Astrocyte (in vitro differentiated cells and primary cell): ENCODE measurements at regions not wholly inside any gene's neighbourhood (a gene's known extent, or its start where the extent isn't known, plus 50 kb on each side); places are given as distances from the start of the nearest gene placed in this dataset.

Source experiments
- DNase-seq: peaks from one replicate; pipeline ENCODE4 v3.0.0-alpha.2; 2010; ENCODE audit warnings: low read depth
- FAIRE-seq: peaks from 2 replicates; lab custom pipeline; 2011; peaks lifted over from hg19 to GRCh38; lab: Jason Lieb, UNC
- H2AFZ ChIP-seq: 2 replicates; pipeline ENCODE4 v1.6.0; 2012; ENCODE audit warnings: low read depth, low read length, inconsistent platforms
- H3K27ac ChIP-seq: 2 replicates; pipeline ENCODE4 v1.5.1; 2011; ENCODE audit warnings: low read depth, low read length, inconsistent platforms
- H3K27me3 ChIP-seq: 2 replicates; pipeline ENCODE4 v1.6.0; 2011; ENCODE audit warnings: low read length, inconsistent platforms; ENCODE audit not compliant: insufficient read depth
- H3K36me3 ChIP-seq: 2 replicates; pipeline ENCODE4 v1.5.1; 2011; ENCODE audit warnings: low read length, inconsistent platforms; ENCODE audit not compliant: insufficient read depth
- H3K4me1 ChIP-seq: 2 replicates; pipeline ENCODE4 v1.5.1; 2011; ENCODE audit warnings: low read length, inconsistent platforms; ENCODE audit not compliant: insufficient read depth
- H3K4me2 ChIP-seq: 2 replicates; pipeline ENCODE4 v1.6.0; 2012; ENCODE audit warnings: low read length, inconsistent platforms
- H3K4me3 ChIP-seq: 2 replicates; pipeline ENCODE4 v1.5.1; 2011; ENCODE audit warnings: low read depth, mild to moderate bottlenecking, low read length, inconsistent platforms; ENCODE audit not compliant: insufficient read depth
- H3K79me2 ChIP-seq: 2 replicates; pipeline ENCODE4 v1.6.0; 2012; ENCODE audit warnings: mild to moderate bottlenecking, low read length, inconsistent platforms; ENCODE audit not compliant: insufficient read depth
- H3K9ac ChIP-seq: 2 replicates; pipeline ENCODE4 v1.6.0; 2012; ENCODE audit warnings: mild to moderate bottlenecking, low read length, inconsistent platforms
- H3K9me3 ChIP-seq: 2 replicates; pipeline ENCODE4 v1.5.1; 2012; ENCODE audit warnings: low read depth, mild to moderate bottlenecking, low read length, inconsistent platforms; ENCODE audit not compliant: insufficient read depth
- H4K20me1 ChIP-seq: 2 replicates; pipeline ENCODE4 v1.6.0; 2012; ENCODE audit warnings: low read length, inconsistent platforms; ENCODE audit not compliant: insufficient read depth
- H3K27ac Mint-ChIP-seq: one replicate; pipeline ENCODE4 v1.8.0; 2021; ENCODE audit warnings: mild to moderate bottlenecking, mixed read lengths; ENCODE audit not compliant: unreplicated experiment
- H3K27me3 Mint-ChIP-seq: one replicate; pipeline ENCODE4 v1.8.0; 2021; ENCODE audit warnings: low read depth, mixed read lengths; ENCODE audit not compliant: unreplicated experiment
- H3K36me3 Mint-ChIP-seq: one replicate; pipeline ENCODE4 v1.8.0; 2021; ENCODE audit warnings: low read depth, mixed read lengths; ENCODE audit not compliant: unreplicated experiment
- H3K4me1 Mint-ChIP-seq: one replicate; pipeline ENCODE4 v1.8.0; 2021; ENCODE audit warnings: low read depth, mixed read lengths; ENCODE audit not compliant: unreplicated experiment
- H3K4me3 Mint-ChIP-seq: one replicate; pipeline ENCODE4 v1.8.0; 2021; ENCODE audit warnings: mild to moderate bottlenecking, moderate library complexity, mixed read lengths; ENCODE audit not compliant: unreplicated experiment
- H3K9me3 Mint-ChIP-seq: one replicate; pipeline ENCODE4 v1.8.0; 2021; ENCODE audit warnings: mild to moderate bottlenecking, mixed read lengths; ENCODE audit not compliant: unreplicated experiment
- CTCF ChIP-seq: IDR thresholded peaks from 2 replicates; pipeline ENCODE4 v1.5.1; 2011; ENCODE audit warnings: low read depth, mild to moderate bottlenecking, inconsistent platforms, low read length, moderate library complexity; ENCODE audit not compliant: insufficient read depth
- EZH2 ChIP-seq: IDR thresholded peaks from 2 replicates; pipeline ENCODE4 v1.6.1; 2012; ENCODE audit warnings: mild to moderate bottlenecking, low read length, inconsistent platforms; ENCODE audit not compliant: insufficient read depth

- no peak for FAIRE-seq
- H3K4me3 Mint-ChIP-seq = no peak overlapping the region
Measured at GRCh38 chr4:112845386-112845785, 204.1 kb upstream of the ANK2 start.

GRCh38 chr4:112847045-112847444, 202.4 kb upstream of the ANK2 start:
- Mint-ChIP-seq H3K4me1 (no peaks in the 10 kb centered on the region), H3K27ac (no peak overlapping the region), H3K27me3 (no peaks in the 10 kb centered on the region), H3K9me3 (no peaks in the 10 kb centered on the region), H3K4me3 (no peak overlapping the region), H3K36me3 (no peaks in the 10 kb centered on the region)
- Histone ChIP-seq H3K27me3 (no peaks in the 10 kb centered on the region), H4K20me1 (no peaks in the 10 kb centered on the region), H3K4me2 (no peak overlapping the region), H3K9ac (no peak overlapping the region), H3K4me1 (no peaks in the 10 kb centered on the region), H3K79me2 (no peaks in the 10 kb centered on the region), H3K9me3 (no peaks in the 10 kb centered on the region), H2AFZ (no peak overlapping the region), H3K4me3 (no peak overlapping the region), H3K36me3 (no peaks in the 10 kb centered on the region), H3K27ac (no peak overlapping the region)
- DNase-seq (no peak), FAIRE-seq (no peak)
- no peak for TF ChIP-seq CTCF
- no peak for TF ChIP-seq EZH2

More at GRCh38 chr4:112845386-112845785, 204.1 kb upstream of the ANK2 start:
- H3K36me3 Mint-ChIP-seq = no peaks in the 10 kb centered on the region
- no peaks in the 10 kb centered on the region for H3K27me3 ChIP-seq
- H3K79me2 ChIP-seq = no peaks in the 10 kb centered on the region
- no peak overlapping the region for H3K9ac ChIP-seq
- H3K27ac ChIP-seq = no peak overlapping the region
- no peaks in the 10 kb centered on the region for H3K27me3 Mint-ChIP-seq
- no peaks in the 10 kb centered on the region for H3K36me3 ChIP-seq
- no peaks in the 10 kb centered on the region for H4K20me1 ChIP-seq
- no peak for TF ChIP-seq EZH2
- TF ChIP-seq CTCF = no peak
- DNase-seq = no peak
- no peaks in the 10 kb centered on the region for H3K9me3 Mint-ChIP-seq
- H3K27ac Mint-ChIP-seq = no peak overlapping the region
- H2AFZ ChIP-seq = no peak overlapping the region
- H3K4me2 ChIP-seq = no peak overlapping the region
- H3K4me1 ChIP-seq = no peaks in the 10 kb centered on the region
- H3K4me3 ChIP-seq = no peak overlapping the region
- H3K4me1 Mint-ChIP-seq = peaks cover 11% of the 10 kb centered on the region
- H3K9me3 ChIP-seq = no peaks in the 10 kb centered on the region

- H3K4me1 Mint-ChIP-seq = no peaks in the 10 kb centered on the region
- no peaks in the 10 kb centered on the region for H3K27me3 Mint-ChIP-seq
Measured at GRCh38 chr4:112847781-112848180, 201.7 kb upstream of the ANK2 start.

More at GRCh38 chr4:112847781-112848180, 201.7 kb upstream of the ANK2 start:
- TF ChIP-seq EZH2 = no peak
- TF ChIP-seq CTCF = no peak
- H3K9me3 ChIP-seq = no peaks in the 10 kb centered on the region
- Mint-ChIP-seq H3K36me3 (peaks cover 2% of the 10 kb centered on the region), H3K9me3 (no peaks in the 10 kb centered on the region), H3K4me3 (no peak overlapping the region), H3K27ac (no peak overlapping the region)
- H3K36me3 ChIP-seq = no peaks in the 10 kb centered on the region
- H3K27me3 ChIP-seq = no peaks in the 10 kb centered on the region
- no peak overlapping the region for H3K27ac ChIP-seq
- FAIRE-seq (no peak), DNase-seq (no peak)
- H3K9ac ChIP-seq = no peak overlapping the region
- H2AFZ ChIP-seq = no peak overlapping the region
- no peaks in the 10 kb centered on the region for H4K20me1 ChIP-seq
- no peak overlapping the region for H3K4me2 ChIP-seq
- H3K4me3 ChIP-seq = no peak overlapping the region
- no peaks in the 10 kb centered on the region for H3K4me1 ChIP-seq
- H3K79me2 ChIP-seq = no peaks in the 10 kb centered on the region
